Right lobe of liver (tissue), 4 donors: ENCODE measurements at regions not wholly inside any gene's neighbourhood (a gene's known extent, or its start where the extent isn't known, plus 50 kb on each side); places are given as distances from the start of the nearest gene placed in this dataset.
"Not testable (repeated sequence)": the region's sequence is repeated elsewhere in the genome, so short reads cannot be mapped to it uniquely, and the experiment has no call there.

ENCODE experiments used
- POLR2A ChIP-seq: fragments of 450-650 bp; IDR thresholded peaks from one replicate; pipeline ENCODE4 v1.6.1; 2017; ENCODE audit warnings: antibody characterized with exemption, mild to moderate bottlenecking
- TF ChIP-seq, protein P1 (sequence below), 4 donors: fragments of 200-600 bp in 3 of 4; fragments of 450-650 bp in 1 of 4; IDR thresholded peaks; one replicate each; pipeline versions ENCODE4 v1.5.1 to v1.8.0; 2016 to 2022; ENCODE audit warnings: antibody characterized with exemption in 4 of 4, mild to moderate bottlenecking in 2 of 4
- donor health status: DM: no; HTN: no; CAD: no.
- donor health status: DM: no; HTN: no; CAD: no.
- donor health status: DM: no; HTN: yes; CAD: no.

DNA sequence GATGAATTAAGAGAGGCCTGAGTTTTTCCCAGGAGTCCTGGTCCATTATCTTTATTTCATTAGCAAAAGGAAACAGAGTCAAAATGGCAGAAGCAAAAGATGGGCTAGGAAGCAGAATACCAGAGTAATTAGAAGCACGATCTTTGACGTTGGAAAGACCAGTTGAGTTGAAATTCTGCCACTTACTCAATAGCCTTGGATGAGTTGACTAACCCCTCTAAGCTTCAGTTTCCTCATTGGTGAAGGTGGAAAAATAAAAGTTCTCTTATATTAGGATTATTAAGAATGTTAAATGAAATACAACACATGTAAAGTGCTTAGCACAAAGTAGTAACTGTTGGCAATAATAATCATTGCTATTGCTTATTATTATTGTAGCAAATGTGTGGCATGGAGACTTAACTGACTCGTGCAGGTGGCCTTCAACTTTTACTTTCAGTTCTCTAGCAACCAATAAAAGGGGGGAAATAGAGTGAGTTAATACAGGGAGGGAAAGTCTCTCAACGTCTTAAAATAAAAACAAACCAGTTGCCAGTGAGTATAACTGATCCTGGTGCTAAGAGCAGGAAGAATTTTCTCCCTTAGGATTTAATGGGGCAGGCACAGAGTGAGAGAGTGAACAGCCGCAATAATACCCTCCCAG, 50.8 kb upstream of the ACBD5 start:
- TF ChIP-seq, protein P1, sequence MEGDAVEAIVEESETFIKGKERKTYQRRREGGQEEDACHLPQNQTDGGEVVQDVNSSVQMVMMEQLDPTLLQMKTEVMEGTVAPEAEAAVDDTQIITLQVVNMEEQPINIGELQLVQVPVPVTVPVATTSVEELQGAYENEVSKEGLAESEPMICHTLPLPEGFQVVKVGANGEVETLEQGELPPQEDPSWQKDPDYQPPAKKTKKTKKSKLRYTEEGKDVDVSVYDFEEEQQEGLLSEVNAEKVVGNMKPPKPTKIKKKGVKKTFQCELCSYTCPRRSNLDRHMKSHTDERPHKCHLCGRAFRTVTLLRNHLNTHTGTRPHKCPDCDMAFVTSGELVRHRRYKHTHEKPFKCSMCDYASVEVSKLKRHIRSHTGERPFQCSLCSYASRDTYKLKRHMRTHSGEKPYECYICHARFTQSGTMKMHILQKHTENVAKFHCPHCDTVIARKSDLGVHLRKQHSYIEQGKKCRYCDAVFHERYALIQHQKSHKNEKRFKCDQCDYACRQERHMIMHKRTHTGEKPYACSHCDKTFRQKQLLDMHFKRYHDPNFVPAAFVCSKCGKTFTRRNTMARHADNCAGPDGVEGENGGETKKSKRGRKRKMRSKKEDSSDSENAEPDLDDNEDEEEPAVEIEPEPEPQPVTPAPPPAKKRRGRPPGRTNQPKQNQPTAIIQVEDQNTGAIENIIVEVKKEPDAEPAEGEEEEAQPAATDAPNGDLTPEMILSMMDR (IDR thresholded peaks at IDR 0.05): not testable (repeated sequence)
- not testable (repeated sequence) for TF ChIP-seq POLR2A
